ENCODE measurements at regions not wholly inside any gene's neighbourhood (a gene's known extent, or its start where the extent isn't known, plus 50 kb on each side); places are given as distances from the start of the nearest gene placed in this dataset.
A peak's percentile ranks its signal among the peaks of the same experiment; 100 is the strongest.

GRCh38 chr3:74465715-74466410 is 148.6 kb downstream of the CNTN3 start:
- no peak for TF ChIP-seq CTCF (IDR thresholded peaks at IDR 0.05; ENCODE audit: control extremely low read depth, extremely low read depth)
- Histone ChIP-seq H3K9ac (ENCODE audit: insufficient read depth in 1 of 2, low read length in 2 of 2) (no peak overlapping the region), H3K27me3 (ENCODE audit: control insufficient read depth in 3 of 3, insufficient read depth in 3 of 3, low read length in 2 of 3) (no peaks in the 10 kb centered on the region), H3K4me3 (no peak overlapping the region), H3K4me1 (ENCODE audit: control insufficient read depth in 5 of 5, insufficient read depth in 5 of 5, low read length in 5 of 5) (peaks cover 0 to 5% (median 0%) of the 10 kb centered on the region in 5 donors), H3K36me3 (ENCODE audit: control insufficient read depth in 4 of 4, insufficient read depth in 4 of 4, low read length in 4 of 4) (no peaks in the 10 kb centered on the region), H3K27ac (ENCODE audit: low read depth in 1 of 2, low read length in 1 of 2) (no peak overlapping the region), H3K9me3 (ENCODE audit: control insufficient read depth in 4 of 4, insufficient read depth in 3 of 4, low read length in 3 of 4) (no peaks in the 10 kb centered on the region)
- 33 to 46% methylated on average over 4 of the region's 4 CpGs for WGBS, 2 donors
- DNase-seq: peak in 2 of 3 donors; percentile 9 to 26
- ATAC-seq (ENCODE audit: insufficient read depth, low FRiP score): no peak

GRCh38 chr3:74463515-74463914 is 150.9 kb downstream of the CNTN3 start:
- ATAC-seq (ENCODE audit: insufficient read depth, low FRiP score) (no peak), DNase-seq (no peak)
- Histone ChIP-seq H3K9ac (ENCODE audit: insufficient read depth in 1 of 2, low read length in 2 of 2) (no peak overlapping the region), H3K4me3 (no peak overlapping the region), H3K27ac (ENCODE audit: low read depth in 1 of 2, low read length in 1 of 2) (no peak overlapping the region), H3K36me3 (ENCODE audit: control insufficient read depth in 4 of 4, insufficient read depth in 4 of 4, low read length in 4 of 4) (no peaks in the 10 kb centered on the region), H3K4me1 (ENCODE audit: control insufficient read depth in 5 of 5, insufficient read depth in 5 of 5, low read length in 5 of 5) (peaks cover 0 to 5% (median 0%) of the 10 kb centered on the region in 5 donors), H3K9me3 (ENCODE audit: control insufficient read depth in 4 of 4, insufficient read depth in 3 of 4, low read length in 3 of 4) (no peaks in the 10 kb centered on the region), H3K27me3 (ENCODE audit: control insufficient read depth in 3 of 3, insufficient read depth in 3 of 3, low read length in 2 of 3) (no peaks in the 10 kb centered on the region)
- no peak for TF ChIP-seq CTCF (IDR thresholded peaks at IDR 0.05; ENCODE audit: control extremely low read depth, extremely low read depth)
- 79 to 83% methylated on average over 4 of the region's 4 CpGs for WGBS, 2 donors

DNA sequence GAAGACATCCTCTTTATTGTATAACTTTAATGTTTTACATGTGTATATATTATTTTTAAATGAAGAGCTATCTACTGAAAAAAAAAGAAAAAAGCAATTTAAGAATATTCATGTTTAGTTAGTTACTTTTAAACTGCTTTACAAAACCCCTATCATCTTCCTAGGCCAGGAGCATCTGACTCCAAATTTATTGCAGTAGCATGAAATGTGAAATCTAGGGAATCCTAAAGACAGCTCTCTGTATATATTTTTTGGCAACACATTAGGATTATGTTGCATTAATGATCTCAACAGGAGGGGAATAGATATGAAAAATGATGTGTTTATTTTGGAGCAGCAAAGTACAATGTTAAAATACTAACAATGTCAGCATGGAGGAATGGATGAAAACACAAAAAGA is 158.3 kb downstream of the CNTN3 start:
- no peak overlapping the region for H3K4me3 ChIP-seq
- H3K9me3 ChIP-seq (ENCODE audit: control insufficient read depth in 4 of 4, insufficient read depth in 3 of 4, low read length in 3 of 4): no peaks in the 10 kb centered on the region
- DNase-seq: peak in 2 of 3 donors; percentile 37 to 55
- H3K27ac ChIP-seq (ENCODE audit: low read depth in 1 of 2, low read length in 1 of 2): no peak overlapping the region
- H3K4me1 ChIP-seq (ENCODE audit: control insufficient read depth in 5 of 5, insufficient read depth in 5 of 5, low read length in 5 of 5): peaks cover 0 to 5% (median 0%) of the 10 kb centered on the region in 5 donors
- no peaks in the 10 kb centered on the region for H3K27me3 ChIP-seq (ENCODE audit: control insufficient read depth in 3 of 3, insufficient read depth in 3 of 3, low read length in 2 of 3)
- TF ChIP-seq CTCF (IDR thresholded peaks at IDR 0.05; ENCODE audit: control extremely low read depth, extremely low read depth): no peak
- no peak for ATAC-seq (ENCODE audit: insufficient read depth, low FRiP score)
- H3K9ac ChIP-seq (ENCODE audit: insufficient read depth in 1 of 2, low read length in 2 of 2): no peak overlapping the region
- H3K36me3 ChIP-seq (ENCODE audit: control insufficient read depth in 4 of 4, insufficient read depth in 4 of 4, low read length in 4 of 4): no peaks in the 10 kb centered on the region

DNA sequence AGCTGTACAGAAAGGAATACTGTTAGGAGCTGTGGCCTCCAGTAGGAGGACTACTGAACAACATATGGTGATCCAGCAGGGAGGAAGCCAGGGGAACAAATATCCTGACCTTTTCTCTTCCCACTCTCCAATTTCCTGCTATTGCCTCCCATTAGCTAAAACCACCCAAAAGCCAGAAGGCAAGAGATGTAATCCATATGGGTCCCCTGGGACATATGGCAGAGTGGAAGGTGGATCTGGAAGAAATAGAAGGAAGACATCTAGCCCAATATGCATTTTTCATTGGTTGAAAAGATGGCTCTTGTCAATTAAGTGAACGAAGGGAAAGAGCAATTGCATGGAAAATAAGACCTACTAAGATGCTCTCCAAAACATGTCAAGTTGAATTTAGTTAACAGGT is 167.2 kb downstream of the CNTN3 start:
- WGBS, 2 donors: 81 to 86% methylated on average over 1 of the region's 1 CpG
- no peak for DNase-seq

More for the DNA sequence above, 167.2 kb downstream of the CNTN3 start:
- Histone ChIP-seq H3K36me3 (ENCODE audit: control insufficient read depth in 4 of 4, insufficient read depth in 4 of 4, low read length in 4 of 4) (no peaks in the 10 kb centered on the region), H3K27me3 (ENCODE audit: control insufficient read depth in 3 of 3, insufficient read depth in 3 of 3, low read length in 2 of 3) (no peaks in the 10 kb centered on the region), H3K27ac (ENCODE audit: low read depth in 1 of 2, low read length in 1 of 2) (no peak overlapping the region), H3K4me3 (no peak overlapping the region), H3K9me3 (ENCODE audit: control insufficient read depth in 4 of 4, insufficient read depth in 3 of 4, low read length in 3 of 4) (no peaks in the 10 kb centered on the region), H3K4me1 (ENCODE audit: control insufficient read depth in 5 of 5, insufficient read depth in 5 of 5, low read length in 5 of 5) (no peaks in the 10 kb centered on the region), H3K9ac (ENCODE audit: insufficient read depth in 1 of 2, low read length in 2 of 2) (no peak overlapping the region)
- TF ChIP-seq CTCF (IDR thresholded peaks at IDR 0.05; ENCODE audit: control extremely low read depth, extremely low read depth): no peak
- no peak for ATAC-seq (ENCODE audit: insufficient read depth, low FRiP score)

Data from lung (tissue), 11 donors.